ENCODE measurements at regions not wholly inside any gene's neighbourhood (a gene's known extent, or its start where the extent isn't known, plus 50 kb on each side); places are given as distances from the start of the nearest gene placed in this dataset.

DNA sequence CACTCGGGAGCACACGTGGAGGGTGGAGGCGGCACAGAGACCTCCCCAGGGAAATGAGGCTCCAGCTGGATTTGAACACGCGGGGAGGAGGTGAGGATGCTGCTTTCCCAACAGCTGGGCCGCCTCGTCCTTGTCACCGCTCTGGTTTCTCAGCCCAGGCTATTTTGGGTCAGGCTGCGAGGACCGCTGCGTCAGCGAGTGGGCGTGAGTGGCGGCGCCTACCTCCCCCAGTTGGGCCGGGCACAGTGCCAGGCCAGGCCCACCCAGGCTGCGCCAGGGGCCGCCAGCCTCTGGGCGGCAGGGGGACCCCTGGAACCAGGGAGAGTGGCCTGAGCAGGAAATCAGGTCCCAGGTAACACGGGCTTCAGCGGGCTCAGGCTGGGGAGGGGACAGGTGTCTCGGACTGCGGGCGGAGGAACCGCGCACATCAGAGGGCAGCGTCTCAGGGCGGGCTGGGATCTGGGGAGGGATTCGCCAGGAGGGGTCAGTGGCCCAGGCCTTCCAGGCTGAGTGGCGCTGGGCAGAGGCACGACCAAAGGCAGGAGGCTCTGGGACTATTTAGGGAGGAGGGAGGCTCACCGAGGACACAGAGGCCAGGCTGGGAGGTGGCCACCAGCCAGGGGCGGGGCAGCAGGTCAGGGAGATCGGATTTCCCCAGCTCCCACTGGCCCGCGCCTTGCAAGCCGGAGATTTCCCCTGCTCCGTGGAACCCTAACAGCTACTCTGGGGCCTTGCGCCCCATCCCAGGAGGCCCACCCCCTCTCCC is 125.2 kb upstream of the RET start:
- DNase-seq (ENCODE audit: low read depth), result no peak

DNA sequence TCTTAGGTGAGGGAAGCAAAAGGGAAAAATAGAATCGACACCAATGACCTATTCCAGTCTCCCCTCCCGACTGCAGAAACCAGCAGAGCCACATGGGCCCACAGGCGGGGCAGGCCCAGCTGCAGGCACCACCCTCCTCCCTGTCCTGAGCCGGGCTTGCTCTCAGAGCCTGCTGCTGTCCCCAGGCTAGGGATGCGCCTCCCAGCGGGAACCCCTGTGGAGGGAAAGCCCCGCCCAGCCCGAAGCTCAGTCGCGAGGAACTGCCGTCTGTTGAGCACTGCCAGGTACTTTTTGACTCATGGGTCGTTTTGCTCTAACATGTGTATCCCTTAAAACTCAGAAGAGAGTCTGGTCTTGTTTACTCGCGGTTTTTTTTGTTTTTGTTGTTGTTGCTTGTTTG is 124.5 kb upstream of the RET start:
- DNase-seq (ENCODE audit: low read depth), result no peak

DNA sequence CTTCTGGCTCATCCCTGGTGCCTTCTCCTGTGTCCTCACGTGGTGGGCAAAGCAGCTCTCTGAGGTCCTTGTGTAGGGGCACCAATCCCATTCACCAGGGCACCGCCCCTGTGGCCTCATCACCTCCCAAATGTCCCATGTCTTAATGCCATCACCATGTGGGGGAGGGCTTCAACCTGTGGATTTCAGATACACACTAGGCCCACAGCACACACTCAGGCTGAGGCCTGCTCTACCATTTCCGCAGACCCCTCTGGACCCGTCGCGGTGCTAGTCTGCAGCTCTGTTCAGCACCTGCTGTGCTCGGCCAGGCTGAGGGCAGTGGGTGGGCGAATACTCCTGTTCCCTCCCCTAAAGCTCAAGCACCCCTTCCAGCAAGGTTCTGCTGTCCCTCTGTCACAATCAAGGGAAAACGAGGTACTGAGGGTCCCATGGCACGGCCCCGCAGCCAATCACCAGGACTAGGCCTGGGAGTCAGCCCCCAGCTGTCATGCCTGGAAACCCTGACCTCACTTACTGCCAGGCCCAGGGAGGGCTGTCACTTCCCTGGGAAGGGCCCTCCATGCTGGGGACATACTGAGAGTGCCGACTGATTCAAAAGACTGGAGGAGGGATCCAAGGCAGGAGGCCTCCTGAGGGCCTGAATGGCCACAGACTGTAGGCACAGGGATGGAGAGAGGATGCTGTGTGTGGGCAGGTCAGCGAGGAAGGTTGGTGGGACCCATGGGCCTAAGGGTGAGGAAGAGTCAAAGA is 123.8 kb upstream of the RET start:
- DNase-seq (ENCODE audit: low read depth), result no peak

DNA sequence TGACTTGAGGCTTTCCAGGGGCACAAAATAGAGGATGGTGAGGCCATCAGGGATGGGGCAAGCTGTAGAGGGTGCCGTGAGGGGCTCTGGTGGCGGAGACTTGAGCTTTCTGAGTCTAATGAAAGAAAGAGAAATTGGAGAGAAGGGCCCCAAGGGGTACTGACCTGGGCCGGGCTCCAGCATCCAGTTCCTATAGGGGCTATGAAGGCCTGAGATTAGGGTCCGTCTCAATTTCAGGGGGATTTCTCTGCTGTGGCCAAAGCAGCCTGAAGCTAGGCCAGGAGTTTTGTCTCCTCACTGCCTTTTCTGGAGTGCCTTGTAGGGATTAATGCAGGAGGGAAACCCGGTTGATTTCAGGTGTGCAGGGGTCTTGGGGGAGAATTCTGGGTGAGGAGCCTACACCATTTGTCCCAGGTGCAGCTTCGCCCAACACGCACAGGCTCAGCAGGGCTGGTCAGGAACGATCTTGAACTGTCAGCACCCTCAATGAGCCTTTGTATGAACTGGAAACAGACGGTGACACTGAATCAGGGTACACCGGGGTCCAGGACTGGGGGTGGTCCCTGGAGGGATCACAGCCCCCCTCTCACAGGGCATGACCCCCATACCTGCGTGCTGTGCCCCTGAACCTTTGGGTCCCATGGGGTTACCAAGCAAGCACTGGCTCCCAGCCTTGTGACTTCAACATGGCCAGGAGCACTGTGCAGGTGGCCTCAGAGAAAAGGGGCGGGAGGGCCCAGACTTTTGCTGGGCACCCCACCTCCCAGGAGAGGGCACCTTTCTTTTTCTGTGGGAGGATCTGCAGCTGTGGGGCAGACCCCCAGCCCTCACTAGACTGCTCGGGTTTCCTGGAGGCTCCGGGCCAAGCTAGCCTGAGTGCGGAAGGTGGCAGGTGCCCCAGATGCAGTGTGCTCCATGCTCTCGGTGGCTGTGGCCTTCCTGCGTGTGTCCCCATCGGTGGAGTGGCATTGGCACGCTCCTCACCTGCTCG is 122.9 kb upstream of the RET start:
- no peak for DNase-seq (ENCODE audit: low read depth)

DNA sequence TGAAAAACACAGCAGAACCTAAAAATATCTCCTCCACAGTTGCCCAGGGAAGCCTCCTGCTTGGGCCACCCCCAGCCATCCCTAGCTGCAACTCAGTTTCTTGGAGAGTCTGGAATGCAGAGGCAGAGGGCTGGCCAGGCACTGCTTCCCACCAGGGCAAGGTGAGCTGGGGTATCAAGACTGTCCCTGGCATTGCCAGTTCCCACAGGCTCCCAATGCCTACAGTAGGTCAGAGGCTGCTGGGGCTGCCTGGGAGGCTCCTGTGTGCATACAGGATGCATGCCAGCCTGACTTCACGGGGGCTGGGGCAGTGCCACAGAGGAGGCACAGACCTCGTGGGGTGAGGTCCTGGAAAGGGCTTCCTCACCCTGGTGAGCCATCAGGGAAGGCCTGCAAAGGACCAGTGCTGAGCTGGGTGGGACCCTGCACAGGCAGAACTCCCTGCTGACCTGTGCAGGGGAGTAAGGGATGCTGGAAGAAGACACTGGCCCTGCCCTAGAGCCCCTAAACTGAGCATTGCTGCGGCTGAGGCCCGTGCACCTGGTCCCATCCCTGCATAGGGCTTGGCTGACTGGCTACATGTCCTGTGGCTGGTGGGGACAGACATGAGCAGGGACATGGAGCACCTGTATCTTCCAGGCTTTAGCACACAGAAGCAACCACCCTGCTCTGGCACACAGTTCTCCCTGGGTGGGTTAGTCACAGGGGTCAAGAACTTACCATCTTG is 121.9 kb upstream of the RET start:
- no peak for DNase-seq (ENCODE audit: low read depth)

DNA sequence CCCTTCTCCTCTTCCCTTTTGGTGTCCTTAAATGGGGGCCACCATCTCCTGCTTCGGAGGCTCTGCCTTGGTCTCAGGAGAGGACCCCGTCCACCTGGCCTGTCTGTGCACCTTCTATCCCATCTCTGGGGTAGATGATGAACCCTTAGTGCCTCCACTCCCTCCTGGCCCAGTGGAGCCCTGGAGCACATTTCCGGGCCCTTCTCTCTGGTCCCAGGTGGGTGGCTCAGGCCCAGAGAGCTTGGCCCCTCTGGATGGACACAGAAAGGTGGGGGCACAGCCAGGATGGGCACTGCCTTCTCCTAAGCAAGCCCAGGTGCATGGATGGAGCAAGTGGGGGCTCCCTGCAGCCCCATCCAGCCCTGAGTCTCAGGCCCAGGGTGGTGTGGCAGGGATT is 121.4 kb upstream of the RET start:
- no peak for DNase-seq (ENCODE audit: low read depth)

DNA sequence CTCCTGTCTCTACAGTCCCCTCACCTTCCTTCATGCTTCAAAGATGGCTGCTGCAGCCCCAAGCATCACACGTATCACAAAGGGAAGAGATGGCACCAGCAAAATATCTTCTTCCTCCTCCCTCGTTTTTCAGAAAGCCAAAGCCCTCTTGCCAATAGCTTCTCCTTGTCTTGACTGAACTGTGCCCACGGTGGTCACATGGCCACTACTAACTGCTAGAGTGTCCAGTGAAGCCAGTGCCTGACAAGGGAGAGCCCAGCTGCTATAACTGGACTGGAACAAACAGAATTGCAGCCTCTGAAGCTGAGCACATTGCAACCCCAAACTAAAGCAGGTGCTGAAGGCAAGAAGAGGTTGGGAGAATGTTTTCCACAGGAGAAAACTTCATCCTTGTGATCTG is 120.8 kb upstream of the RET start:
- DNase-seq (ENCODE audit: low read depth), result no peak

DNA sequence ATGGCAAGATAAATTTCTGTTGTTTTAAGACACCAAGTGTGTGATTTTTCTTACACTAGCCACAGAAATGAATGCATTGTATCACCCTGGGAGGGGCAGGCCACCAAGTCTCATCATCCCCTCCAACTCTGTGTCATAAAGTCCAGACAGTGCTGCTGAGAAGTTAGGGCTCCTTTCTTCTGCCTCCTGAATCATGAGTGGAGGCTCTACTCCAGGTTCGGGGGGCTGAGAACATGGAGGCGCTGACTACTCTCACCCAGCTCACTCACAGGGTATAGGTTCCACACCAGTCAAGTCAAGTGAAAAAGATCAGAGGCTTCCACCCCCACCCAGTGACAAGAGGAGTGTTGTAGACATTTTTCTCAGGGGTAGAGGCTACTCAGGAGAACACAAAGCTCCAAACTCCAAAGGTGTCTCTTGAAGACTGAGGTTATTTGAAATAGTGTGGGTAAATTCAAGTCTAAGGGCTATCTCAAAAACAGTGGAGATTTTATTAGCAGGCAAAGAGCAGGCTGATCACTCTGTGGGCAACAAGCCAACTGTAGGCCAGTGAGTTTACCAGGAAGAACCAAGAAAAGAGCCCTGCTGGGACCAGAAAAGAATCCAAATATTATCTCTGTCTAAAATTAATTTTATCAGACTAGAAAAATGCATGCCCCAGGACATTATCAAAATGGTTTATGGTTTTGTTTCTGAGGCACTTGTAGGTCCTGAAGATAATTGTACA is 118.6 kb upstream of the RET start:
- no peak for DNase-seq (ENCODE audit: low read depth)

DNA sequence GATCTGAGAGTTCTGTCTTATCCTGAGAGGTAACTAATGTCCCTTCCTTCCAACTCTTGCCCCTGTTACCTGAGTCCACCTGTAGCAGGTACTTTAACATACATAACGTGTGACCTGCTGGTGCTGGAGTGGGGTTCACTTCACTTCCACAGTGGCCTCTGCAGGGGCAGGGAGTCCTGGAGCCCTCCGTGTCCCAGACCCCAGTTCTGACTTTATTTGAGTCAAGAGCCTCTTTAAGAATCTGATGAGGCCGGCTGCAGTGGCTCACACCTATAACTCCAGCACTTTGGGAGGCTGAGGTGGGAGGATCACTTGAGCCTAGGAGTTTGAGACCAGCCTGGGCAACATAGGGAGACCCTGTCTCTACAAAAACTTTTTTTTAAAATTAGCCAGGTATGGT is 117.0 kb upstream of the RET start:
- DNase-seq (ENCODE audit: low read depth), result no peak

DNA sequence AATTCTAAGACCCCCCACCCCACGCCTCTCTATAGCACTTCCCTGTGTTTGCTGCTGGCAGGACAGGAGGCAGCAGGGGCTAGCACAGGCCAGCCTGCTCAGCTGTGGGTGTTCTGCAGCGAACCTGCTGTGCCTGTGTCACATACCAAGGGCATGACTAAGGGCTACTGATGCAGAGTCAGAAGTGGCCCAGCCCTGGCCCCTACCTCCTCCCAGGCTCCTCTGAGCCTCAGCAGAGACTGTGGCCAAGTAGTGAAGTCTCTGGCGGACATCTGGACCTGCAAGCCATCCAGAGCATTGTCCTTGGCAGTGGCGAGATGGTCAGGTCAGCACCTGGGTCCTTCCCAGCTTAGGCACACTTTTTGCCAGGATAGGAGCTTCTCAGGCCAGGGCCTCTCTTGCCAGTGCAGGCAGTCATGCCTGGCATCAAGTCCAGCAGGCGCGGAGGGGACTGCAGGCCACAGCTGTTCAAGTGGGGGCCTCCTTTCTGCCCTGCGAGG is 116.3 kb upstream of the RET start:
- no peak for DNase-seq (ENCODE audit: low read depth)

DNA sequence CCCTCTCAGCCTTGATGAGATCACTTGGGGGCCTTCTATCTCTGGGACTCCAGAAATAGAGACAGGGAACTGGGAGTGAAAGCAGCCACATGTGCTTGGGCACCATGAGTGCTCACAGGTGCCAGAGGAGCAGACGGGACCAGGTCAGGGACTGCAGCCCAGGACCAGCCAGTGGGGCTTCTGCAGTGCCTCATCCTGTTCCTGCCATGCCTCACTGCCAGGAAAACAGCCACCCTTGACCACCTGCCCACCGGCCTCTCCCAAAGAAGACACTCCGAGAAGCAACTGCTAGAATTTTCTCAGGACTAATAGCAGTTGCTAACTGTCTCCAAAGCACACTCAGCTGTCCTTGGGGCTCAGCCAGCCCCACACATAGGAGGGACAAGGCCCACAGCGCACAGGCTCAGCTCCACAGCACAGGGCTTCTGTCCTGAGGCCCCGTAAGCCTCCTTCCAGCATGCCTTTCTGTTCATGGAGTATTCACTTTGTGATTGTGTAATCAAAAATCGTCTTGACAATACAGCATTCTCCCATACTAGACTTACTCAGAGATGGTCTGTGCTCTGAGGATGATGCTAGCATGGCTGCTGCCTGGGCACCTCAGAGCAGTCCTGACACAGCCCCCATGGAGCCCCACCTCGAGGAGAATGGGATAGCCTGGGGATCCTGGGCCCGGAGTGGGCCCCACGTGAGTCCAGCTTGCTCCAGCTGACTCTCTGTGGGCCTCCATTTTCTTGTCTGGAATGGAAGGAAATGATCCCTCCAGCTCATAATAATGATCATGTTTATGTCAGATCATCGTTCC is 115.7 kb upstream of the RET start:
- no peak for DNase-seq (ENCODE audit: low read depth)

DNA sequence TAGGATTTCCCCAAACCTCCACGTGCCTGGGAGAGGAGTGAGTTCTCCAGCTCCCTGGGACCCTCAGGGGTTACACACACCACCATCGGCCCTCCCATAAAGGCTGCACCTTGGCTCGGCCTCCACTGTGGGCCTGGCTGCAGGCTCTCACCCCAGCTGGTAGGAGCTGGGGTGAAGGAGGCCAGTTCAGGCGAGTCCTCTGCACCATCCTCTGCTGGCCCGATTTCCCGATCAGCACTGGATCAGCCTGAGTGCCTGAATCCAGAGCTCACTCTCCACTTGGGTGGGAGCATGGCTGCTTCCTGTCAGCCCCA is 115.1 kb upstream of the RET start:
- DNase-seq (ENCODE audit: low read depth), result no peak

DNA sequence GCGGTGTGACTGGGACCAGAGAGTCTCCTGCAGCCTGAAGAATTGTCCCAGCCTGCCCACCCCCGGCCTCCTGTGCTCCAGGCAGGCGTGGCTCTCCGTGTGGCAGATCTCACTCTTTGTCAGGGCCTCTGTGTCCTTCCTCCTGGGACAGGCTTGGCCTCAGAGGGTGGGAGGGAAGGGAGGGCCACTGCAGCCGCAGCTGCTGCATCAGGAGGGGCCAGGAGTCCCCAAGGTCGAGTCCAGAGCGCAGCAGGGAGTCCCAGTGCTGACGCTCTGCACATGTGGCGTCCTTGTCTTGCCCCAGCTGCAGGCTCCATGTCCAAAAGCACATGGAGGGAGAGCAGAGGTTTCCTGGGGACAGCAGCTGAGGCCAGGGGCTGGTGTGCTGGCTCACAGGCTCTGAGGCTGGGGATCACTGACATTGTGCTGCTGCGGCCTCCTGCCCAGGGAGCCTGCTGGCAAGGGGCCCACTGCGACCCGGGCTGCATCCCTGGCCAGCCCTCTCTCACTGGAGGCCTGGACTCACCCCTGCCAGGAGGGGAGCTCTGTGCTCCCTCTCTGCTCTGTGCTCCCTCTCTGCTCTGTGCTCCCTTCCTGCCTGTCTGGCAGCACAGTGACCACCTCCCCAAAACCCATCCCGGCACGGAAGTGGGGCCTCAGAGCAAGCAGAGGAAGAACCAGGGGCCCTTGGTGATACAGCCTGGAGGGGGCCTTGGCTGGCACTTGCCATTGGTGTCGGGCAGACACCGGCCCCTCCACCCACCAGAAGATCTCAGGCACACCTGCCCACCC is 114.6 kb upstream of the RET start:
- no peak for DNase-seq (ENCODE audit: low read depth)

DNA sequence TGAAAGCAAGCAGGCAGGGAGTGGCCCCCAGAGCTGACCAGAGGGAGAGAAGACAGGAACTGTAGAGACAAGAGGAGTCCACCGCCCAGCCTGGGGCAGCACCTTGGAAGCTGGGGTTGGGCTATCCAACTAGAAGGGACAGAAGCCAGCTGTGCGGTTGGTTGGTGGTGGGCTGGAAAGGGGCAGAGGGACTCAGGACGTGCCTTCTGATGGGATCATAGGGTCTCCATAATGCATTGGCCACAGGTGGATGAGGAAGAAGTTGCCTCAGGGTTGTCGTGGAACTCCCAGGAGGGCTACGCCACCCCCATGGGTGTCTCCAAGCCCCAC is 114.0 kb upstream of the RET start:
- DNase-seq (ENCODE audit: low read depth), result no peak

DNA sequence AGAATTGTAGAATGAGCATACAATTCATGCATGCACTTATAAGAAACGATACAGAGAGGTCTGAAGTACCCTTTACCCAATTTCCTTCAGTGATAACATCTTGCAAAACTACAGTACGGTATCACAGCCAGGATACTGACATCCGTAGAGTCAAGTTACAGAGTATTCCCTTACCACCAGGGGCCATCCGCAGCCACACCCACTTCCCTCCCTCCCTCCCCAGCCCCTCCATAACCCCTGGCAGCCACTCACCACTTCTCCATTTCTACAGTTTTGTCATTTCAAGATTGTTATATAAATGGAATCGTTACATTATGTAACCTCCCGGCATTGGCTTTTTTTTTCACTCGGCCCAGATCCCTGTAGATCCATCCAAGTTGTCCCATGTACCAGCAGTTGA is 113.6 kb upstream of the RET start:
- DNase-seq (ENCODE audit: low read depth), result no peak

DNA sequence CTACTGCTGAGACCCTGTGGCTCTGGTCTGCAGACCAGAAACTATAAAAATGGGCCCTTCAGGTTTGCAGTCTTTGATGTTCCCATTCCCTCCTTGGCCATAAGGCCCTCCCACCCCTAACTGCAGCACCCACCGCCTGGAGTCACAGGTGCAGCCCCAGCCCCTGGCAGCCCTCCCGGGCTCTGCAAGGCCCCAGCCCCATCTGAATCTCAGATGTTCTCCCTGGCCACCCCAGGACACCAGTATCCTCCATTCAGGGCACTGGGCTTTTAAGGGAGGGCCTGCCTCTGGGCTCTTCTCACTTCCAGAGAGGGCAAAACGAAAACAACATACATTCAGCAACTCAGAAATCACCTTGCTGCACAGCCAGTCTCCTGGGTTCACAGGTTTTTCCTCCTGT is 107.7 kb upstream of the RET start:
- no peak for DNase-seq (ENCODE audit: low read depth)

DNA sequence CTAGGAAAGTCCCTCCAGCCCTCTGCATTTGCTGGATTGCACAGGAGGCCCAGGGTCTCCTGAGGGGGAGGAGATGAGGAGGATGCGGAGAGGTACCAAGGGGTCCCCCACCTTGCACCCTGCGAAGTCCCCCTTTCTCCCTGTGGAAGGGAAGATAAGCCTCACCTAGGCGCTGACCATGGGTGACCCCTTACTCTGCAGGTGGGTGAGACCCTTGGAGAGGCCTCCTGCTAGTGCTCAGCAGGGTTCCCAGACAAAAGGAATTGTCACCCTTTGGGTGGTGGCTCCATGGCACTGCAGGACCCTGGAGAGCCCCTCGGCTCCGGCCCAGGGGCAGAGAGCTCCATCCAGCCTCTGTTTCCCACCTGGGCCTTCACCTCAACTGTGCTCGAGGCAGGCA is 107.0 kb upstream of the RET start:
- DNase-seq (ENCODE audit: low read depth), result no peak

DNA sequence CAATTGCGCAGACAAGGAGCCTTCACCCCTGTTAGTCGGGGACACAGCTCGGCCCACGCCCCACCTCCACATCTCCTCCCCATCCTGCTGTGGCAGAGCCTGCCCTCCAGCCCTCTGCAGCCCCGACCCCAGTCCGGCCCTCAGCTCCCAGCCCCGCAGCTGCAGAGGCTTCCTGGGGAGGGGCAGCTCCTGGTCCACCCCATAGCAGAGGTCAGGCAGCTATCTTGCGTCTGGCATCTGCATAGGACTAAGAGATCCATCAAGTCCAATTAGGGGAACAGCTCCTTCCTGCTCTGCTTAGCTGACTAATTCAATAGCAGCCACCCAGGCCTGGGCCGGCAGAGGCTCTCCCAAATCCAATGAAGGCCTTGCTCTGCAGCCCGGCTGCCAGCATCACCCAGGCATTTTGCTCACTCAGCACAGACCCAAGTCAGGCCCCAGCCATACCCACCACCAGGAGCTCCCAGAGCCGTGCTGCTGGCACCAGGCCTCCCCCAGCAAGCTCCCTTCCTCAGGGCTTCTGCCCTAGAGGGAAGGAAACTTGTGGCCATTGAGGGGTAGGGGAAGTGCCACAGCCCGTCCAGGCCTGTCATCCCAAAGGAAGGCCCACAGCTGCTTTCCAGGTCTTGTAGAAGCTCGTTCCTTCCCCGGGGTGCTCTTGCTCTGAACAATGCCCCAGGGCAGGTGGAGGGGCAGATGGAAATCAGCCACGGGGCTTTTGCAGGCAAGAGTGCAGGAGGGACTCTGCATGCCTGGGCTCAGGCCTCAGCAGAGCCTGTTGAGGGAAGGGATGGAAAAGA is 106.2 kb upstream of the RET start:
- no peak for DNase-seq (ENCODE audit: low read depth)

DNA sequence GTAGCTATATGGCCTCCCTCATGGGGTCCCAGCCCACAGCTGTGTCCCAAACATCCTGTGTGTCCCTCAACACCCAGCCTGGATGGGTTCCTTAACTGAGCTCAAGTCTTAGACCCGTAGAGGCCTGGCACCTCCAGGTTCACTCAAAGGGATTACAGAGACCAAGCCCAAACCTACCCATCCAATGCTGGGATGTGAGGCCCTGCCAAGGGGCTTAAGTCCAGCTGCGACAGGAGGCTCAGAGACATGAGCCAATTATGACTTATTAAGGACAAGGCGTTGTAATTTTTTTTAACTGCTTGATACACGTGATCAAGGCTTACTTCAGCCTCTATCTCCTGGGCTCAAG is 105.6 kb upstream of the RET start:
- DNase-seq (ENCODE audit: low read depth), result no peak

Measured in stimulated activated CD8-positive, alpha-beta memory T cell treated with anti-CD3 and anti-CD28 coated beads, Interleukin-15, amount 100 ng/mL, for 1 hour (primary cell).